GM23338 (cell line): ENCODE measurements at regions not wholly inside any gene's neighbourhood (a gene's known extent, or its start where the extent isn't known, plus 50 kb on each side); places are given as distances from the start of the nearest gene placed in this dataset.
A peak's percentile ranks its signal among the peaks of the same experiment; 100 is the strongest.

Source experiments
- ATAC-seq: fragments of 200-7000 bp; cut with Tn5 transposase; 3 replicates; pipeline ENCODE4 v1.9.1; 2020
- DNase-seq: peaks from one replicate; pipeline ENCODE4 v3.0.0-alpha.2; 2015; ENCODE audit warnings: low spot score
- H2AFZ ChIP-seq: fragments of 200-600 bp; sonication (generic); 2 replicates; pipeline ENCODE4 v1.8.0; 2016; ENCODE audit warnings: antibody characterized with exemption, mild to moderate bottlenecking, moderate library complexity
- H3F3A ChIP-seq: fragments of 200-600 bp; sonication (generic); replicated peaks from 2 replicates; pipeline ENCODE4 v1.8.0; 2017; ENCODE audit warnings: antibody characterized with exemption, mixed run types, low read depth
- H3K27ac ChIP-seq: fragments of 200-600 bp; sonication (generic); 2 replicates; pipeline ENCODE4 v1.6.1; 2016; ENCODE audit warnings: low read depth
- H3K27me3 ChIP-seq: fragments of 200-600 bp; sonication (generic); 2 replicates; pipeline ENCODE4 v1.8.0; 2016; ENCODE audit warnings: mild to moderate bottlenecking, mixed run types, moderate library complexity; ENCODE audit not compliant: insufficient read depth
- H3K36me3 ChIP-seq: fragments of 200-600 bp; sonication (generic); 2 replicates; pipeline ENCODE4 v1.8.0; 2016; ENCODE audit warnings: mild to moderate bottlenecking; ENCODE audit not compliant: insufficient read depth
- H3K4me1 ChIP-seq: fragments of 200-600 bp; sonication (generic); 2 replicates; pipeline ENCODE4 v1.8.0; 2016; ENCODE audit warnings: mild to moderate bottlenecking, moderate library complexity; ENCODE audit not compliant: insufficient read depth
- H3K4me2 ChIP-seq: fragments of 200-600 bp; sonication (generic); 2 replicates; pipeline ENCODE4 v1.7.1; 2017; ENCODE audit warnings: mixed run types
- H3K4me3 ChIP-seq: fragments of 200-600 bp; sonication (generic); 2 replicates; pipeline ENCODE4 v1.6.1; 2016; ENCODE audit warnings: mixed run types
- H3K79me2 ChIP-seq: fragments of 200-600 bp; sonication (generic); replicated peaks from 2 replicates; pipeline ENCODE4 v1.8.0; 2017; ENCODE audit warnings: mild to moderate bottlenecking; ENCODE audit not compliant: insufficient read depth
- H3K9me2 ChIP-seq: fragments of 200-600 bp; sonication (generic); 2 replicates; pipeline ENCODE4 v1.8.0; 2017; ENCODE audit not compliant: insufficient read depth
- H4K20me1 ChIP-seq: fragments of 200-600 bp; sonication (generic); replicated peaks from 2 replicates; pipeline ENCODE4 v1.8.0; 2017; ENCODE audit warnings: mild to moderate bottlenecking; ENCODE audit not compliant: insufficient read depth
- H3K27ac Mint-ChIP-seq: 2 replicates; pipeline ENCODE4 v1.8.0; 2020; ENCODE audit warnings: inconsistent platforms, mild to moderate bottlenecking, moderate library complexity, mixed read lengths
- H3K27me3 Mint-ChIP-seq: 3 replicates; pipeline ENCODE4 v1.8.0; 2022; ENCODE audit warnings: low read depth, mild to moderate bottlenecking, moderate library complexity, mixed read lengths, inconsistent platforms; ENCODE audit not compliant: insufficient read depth, poor library complexity
- H3K36me3 Mint-ChIP-seq: 3 replicates; pipeline ENCODE4 v1.8.0; 2021; ENCODE audit warnings: low read depth, mild to moderate bottlenecking, inconsistent platforms, moderate library complexity, mixed read lengths
- H3K4me1 Mint-ChIP-seq: 3 replicates; pipeline ENCODE4 v1.8.0; 2020; ENCODE audit warnings: mild to moderate bottlenecking, inconsistent platforms, mixed read lengths
- H3K4me3 Mint-ChIP-seq: 3 replicates; pipeline ENCODE4 v1.8.0; 2021; ENCODE audit warnings: moderate library complexity, mild to moderate bottlenecking, inconsistent platforms, mixed read lengths
- H3K9me3 Mint-ChIP-seq: 3 replicates; pipeline ENCODE4 v1.8.0; 2020; ENCODE audit warnings: moderate library complexity, mild to moderate bottlenecking, inconsistent platforms, mixed read lengths
- CREB1 ChIP-seq: fragments of 250-450 bp; sonication (Bioruptor Pico); IDR thresholded peaks from 2 replicates; pipeline ENCODE4 v1.5.0; 2020; ENCODE audit warnings: low read depth, mild to moderate bottlenecking, moderate library complexity
- EZH2 ChIP-seq: fragments of 200-600 bp; sonication (generic); IDR thresholded peaks from one replicate; pipeline ENCODE4 v1.8.0; 2017; ENCODE audit warnings: antibody characterized with exemption, mild to moderate bottlenecking, low read depth; ENCODE audit not compliant: unreplicated experiment
- EZH2phosphoT487 ChIP-seq: fragments of 200-600 bp; sonication (generic); IDR thresholded peaks from one replicate; pipeline ENCODE4 v1.8.1; 2018; ENCODE audit warnings: antibody characterized with exemption; ENCODE audit not compliant: unreplicated experiment
- JUNB ChIP-seq: IDR thresholded peaks from one replicate; pipeline ENCODE4 v1.6.1; 2016; ENCODE audit warnings: antibody characterized with exemption; ENCODE audit not compliant: unreplicated experiment
- NANOG ChIP-seq: IDR thresholded peaks from 2 replicates; pipeline ENCODE4 v1.6.1; 2016; ENCODE audit warnings: antibody characterized with exemption, borderline replicate concordance
- POLR2AphosphoS5 ChIP-seq: IDR thresholded peaks from 2 replicates; pipeline ENCODE4 v1.6.1; 2016; ENCODE audit warnings: antibody characterized with exemption, low read depth
- STAT1 ChIP-seq: IDR thresholded peaks from one replicate; pipeline ENCODE4 v1.6.1; 2016; ENCODE audit warnings: antibody characterized with exemption; ENCODE audit not compliant: unreplicated experiment
- ZNF114 ChIP-seq: fragments of 250-450 bp; sonication (Bioruptor Pico); IDR thresholded peaks from 2 replicates; pipeline ENCODE4 v1.5.0; 2020; ENCODE audit warnings: mild to moderate bottlenecking, moderate library complexity
- ZNF331 ChIP-seq: fragments of 250-450 bp; sonication (Bioruptor Pico); IDR thresholded peaks from 2 replicates; pipeline ENCODE4 v1.5.0; 2020; ENCODE audit warnings: low read depth, mild to moderate bottlenecking, moderate library complexity
- TF ChIP-seq, protein P1 (sequence below), 2 experiments: fragments of 200-600 bp in 1 of 2; sonication (generic) in 1 of 2; conservative IDR thresholded peaks; 2 replicates each; pipeline versions ENCODE4 v1.5.1 to v1.6.1; 2016 to 2017; ENCODE audit warnings: antibody characterized with exemption in 2 of 2, low read depth in 2 of 2, mild to moderate bottlenecking in 2 of 2, moderate library complexity in 1 of 2
- TF ChIP-seq, protein P2 (sequence below): IDR thresholded peaks from 2 replicates; pipeline ENCODE4 v1.6.1; 2016; ENCODE audit warnings: antibody characterized with exemption
- TF ChIP-seq, protein P3 (sequence below): fragments of 250-450 bp; sonication (Bioruptor Pico); IDR thresholded peaks from 2 replicates; pipeline ENCODE4 v1.5.0; 2020; ENCODE audit warnings: mild to moderate bottlenecking, moderate library complexity
- TF ChIP-seq, protein P4 (sequence below): IDR thresholded peaks from one replicate; pipeline ENCODE4 v1.6.1; 2018; ENCODE audit warnings: antibody characterized with exemption; ENCODE audit not compliant: unreplicated experiment

DNA sequence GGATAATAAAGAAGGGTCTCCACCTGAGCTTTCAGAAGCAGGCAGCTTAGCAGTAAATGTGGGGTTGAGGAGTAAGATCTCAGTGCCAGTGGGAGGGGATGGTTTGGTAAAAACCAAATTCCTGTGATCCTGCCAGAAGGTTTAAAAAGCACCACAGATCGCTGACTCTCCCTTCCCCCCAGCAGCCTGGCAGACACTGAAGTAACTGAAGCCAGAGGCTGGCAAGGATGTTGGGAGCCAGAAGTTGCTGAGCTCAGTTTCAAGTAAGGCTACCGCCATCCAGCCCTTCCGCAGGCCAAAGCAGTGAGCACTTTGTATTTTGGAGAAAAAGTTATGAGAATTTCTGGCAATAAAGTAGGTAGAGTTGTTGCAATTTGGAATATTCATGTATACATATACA is 246.4 kb downstream of the ZNF621 start:
- TF ChIP-seq STAT1 = no peak
- no peak for TF ChIP-seq NANOG
- TF ChIP-seq, protein P1, sequence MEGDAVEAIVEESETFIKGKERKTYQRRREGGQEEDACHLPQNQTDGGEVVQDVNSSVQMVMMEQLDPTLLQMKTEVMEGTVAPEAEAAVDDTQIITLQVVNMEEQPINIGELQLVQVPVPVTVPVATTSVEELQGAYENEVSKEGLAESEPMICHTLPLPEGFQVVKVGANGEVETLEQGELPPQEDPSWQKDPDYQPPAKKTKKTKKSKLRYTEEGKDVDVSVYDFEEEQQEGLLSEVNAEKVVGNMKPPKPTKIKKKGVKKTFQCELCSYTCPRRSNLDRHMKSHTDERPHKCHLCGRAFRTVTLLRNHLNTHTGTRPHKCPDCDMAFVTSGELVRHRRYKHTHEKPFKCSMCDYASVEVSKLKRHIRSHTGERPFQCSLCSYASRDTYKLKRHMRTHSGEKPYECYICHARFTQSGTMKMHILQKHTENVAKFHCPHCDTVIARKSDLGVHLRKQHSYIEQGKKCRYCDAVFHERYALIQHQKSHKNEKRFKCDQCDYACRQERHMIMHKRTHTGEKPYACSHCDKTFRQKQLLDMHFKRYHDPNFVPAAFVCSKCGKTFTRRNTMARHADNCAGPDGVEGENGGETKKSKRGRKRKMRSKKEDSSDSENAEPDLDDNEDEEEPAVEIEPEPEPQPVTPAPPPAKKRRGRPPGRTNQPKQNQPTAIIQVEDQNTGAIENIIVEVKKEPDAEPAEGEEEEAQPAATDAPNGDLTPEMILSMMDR (conservative IDR thresholded peaks at IDR 0.05; ENCODE audit: low read depth in 2 of 2) = no peak
- no peak for TF ChIP-seq JUNB
- TF ChIP-seq POLR2AphosphoS5 = no peak
- no peak for TF ChIP-seq ZNF114
- no peak for TF ChIP-seq CREB1
- TF ChIP-seq ZNF331 (CRISPR knock-in tag) = no peak
- no peak for TF ChIP-seq EZH2
- TF ChIP-seq, protein P2, sequence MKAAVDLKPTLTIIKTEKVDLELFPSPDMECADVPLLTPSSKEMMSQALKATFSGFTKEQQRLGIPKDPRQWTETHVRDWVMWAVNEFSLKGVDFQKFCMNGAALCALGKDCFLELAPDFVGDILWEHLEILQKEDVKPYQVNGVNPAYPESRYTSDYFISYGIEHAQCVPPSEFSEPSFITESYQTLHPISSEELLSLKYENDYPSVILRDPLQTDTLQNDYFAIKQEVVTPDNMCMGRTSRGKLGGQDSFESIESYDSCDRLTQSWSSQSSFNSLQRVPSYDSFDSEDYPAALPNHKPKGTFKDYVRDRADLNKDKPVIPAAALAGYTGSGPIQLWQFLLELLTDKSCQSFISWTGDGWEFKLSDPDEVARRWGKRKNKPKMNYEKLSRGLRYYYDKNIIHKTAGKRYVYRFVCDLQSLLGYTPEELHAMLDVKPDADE = no peak
- TF ChIP-seq, protein P3, sequence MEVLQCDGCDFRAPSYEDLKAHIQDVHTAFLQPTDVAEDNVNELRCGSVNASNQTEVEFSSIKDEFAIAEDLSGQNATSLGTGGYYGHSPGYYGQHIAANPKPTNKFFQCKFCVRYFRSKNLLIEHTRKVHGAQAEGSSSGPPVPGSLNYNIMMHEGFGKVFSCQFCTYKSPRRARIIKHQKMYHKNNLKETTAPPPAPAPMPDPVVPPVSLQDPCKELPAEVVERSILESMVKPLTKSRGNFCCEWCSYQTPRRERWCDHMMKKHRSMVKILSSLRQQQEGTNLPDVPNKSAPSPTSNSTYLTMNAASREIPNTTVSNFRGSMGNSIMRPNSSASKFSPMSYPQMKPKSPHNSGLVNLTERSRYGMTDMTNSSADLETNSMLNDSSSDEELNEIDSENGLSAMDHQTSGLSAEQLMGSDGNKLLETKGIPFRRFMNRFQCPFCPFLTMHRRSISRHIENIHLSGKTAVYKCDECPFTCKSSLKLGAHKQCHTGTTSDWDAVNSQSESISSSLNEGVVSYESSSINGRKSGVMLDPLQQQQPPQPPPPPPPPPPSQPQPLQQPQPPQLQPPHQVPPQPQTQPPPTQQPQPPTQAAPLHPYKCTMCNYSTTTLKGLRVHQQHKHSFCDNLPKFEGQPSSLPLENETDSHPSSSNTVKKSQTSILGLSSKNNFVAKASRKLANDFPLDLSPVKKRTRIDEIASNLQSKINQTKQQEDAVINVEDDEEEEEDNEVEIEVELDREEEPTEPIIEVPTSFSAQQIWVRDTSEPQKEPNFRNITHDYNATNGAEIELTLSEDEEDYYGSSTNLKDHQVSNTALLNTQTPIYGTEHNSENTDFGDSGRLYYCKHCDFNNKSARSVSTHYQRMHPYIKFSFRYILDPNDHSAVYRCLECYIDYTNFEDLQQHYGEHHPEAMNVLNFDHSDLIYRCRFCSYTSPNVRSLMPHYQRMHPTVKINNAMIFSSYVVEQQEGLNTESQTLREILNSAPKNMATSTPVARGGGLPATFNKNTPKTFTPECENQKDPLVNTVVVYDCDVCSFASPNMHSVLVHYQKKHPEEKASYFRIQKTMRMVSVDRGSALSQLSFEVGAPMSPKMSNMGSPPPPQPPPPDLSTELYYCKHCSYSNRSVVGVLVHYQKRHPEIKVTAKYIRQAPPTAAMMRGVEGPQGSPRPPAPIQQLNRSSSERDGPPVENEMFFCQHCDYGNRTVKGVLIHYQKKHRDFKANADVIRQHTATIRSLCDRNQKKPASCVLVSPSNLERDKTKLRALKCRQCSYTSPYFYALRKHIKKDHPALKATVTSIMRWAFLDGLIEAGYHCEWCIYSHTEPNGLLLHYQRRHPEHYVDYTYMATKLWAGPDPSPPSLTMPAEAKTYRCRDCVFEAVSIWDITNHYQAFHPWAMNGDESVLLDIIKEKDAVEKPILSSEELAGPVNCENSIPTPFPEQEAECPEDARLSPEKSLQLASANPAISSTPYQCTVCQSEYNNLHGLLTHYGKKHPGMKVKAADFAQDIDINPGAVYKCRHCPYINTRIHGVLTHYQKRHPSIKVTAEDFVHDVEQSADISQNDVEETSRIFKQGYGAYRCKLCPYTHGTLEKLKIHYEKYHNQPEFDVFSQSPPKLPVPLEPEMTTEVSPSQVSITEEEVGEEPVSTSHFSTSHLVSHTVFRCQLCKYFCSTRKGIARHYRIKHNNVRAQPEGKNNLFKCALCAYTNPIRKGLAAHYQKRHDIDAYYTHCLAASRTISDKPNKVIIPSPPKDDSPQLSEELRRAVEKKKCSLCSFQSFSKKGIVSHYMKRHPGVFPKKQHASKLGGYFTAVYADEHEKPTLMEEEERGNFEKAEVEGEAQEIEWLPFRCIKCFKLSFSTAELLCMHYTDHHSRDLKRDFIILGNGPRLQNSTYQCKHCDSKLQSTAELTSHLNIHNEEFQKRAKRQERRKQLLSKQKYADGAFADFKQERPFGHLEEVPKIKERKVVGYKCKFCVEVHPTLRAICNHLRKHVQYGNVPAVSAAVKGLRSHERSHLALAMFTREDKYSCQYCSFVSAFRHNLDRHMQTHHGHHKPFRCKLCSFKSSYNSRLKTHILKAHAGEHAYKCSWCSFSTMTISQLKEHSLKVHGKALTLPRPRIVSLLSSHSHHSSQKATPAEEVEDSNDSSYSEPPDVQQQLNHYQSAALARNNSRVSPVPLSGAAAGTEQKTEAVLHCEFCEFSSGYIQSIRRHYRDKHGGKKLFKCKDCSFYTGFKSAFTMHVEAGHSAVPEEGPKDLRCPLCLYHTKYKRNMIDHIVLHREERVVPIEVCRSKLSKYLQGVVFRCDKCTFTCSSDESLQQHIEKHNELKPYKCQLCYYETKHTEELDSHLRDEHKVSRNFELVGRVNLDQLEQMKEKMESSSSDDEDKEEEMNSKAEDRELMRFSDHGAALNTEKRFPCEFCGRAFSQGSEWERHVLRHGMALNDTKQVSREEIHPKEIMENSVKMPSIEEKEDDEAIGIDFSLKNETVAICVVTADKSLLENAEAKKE = no peak
- no peak for TF ChIP-seq EZH2phosphoT487
- TF ChIP-seq, protein P4, sequence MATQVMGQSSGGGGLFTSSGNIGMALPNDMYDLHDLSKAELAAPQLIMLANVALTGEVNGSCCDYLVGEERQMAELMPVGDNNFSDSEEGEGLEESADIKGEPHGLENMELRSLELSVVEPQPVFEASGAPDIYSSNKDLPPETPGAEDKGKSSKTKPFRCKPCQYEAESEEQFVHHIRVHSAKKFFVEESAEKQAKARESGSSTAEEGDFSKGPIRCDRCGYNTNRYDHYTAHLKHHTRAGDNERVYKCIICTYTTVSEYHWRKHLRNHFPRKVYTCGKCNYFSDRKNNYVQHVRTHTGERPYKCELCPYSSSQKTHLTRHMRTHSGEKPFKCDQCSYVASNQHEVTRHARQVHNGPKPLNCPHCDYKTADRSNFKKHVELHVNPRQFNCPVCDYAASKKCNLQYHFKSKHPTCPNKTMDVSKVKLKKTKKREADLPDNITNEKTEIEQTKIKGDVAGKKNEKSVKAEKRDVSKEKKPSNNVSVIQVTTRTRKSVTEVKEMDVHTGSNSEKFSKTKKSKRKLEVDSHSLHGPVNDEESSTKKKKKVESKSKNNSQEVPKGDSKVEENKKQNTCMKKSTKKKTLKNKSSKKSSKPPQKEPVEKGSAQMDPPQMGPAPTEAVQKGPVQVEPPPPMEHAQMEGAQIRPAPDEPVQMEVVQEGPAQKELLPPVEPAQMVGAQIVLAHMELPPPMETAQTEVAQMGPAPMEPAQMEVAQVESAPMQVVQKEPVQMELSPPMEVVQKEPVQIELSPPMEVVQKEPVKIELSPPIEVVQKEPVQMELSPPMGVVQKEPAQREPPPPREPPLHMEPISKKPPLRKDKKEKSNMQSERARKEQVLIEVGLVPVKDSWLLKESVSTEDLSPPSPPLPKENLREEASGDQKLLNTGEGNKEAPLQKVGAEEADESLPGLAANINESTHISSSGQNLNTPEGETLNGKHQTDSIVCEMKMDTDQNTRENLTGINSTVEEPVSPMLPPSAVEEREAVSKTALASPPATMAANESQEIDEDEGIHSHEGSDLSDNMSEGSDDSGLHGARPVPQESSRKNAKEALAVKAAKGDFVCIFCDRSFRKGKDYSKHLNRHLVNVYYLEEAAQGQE = no peak
- Histone ChIP-seq H3K79me2 (no peaks in the 10 kb centered on the region), H3K4me3 (no peak overlapping the region), H3F3A (no peaks in the 10 kb centered on the region), H3K27me3 (no peaks in the 10 kb centered on the region), H3K27ac (no peak overlapping the region), H3K4me2 (no peak overlapping the region), H3K4me1 (no peaks in the 10 kb centered on the region), H3K36me3 (no peaks in the 10 kb centered on the region), H4K20me1 (no peaks in the 10 kb centered on the region), H2AFZ (0 out of 2 replicates have a peak overlapping the region, but pooled peaks have one; percentile 23), H3K9me2 (peaks cover 7% of the 10 kb centered on the region)
- ATAC-seq (no peak), DNase-seq (no peak)
- H3K9me3 Mint-ChIP-seq = no peaks in the 10 kb centered on the region
- H3K27me3 Mint-ChIP-seq = peaks cover 4% of the 10 kb centered on the region
- H3K27ac Mint-ChIP-seq = no peak overlapping the region
- no peak overlapping the region for H3K4me3 Mint-ChIP-seq
- H3K4me1 Mint-ChIP-seq = no peaks in the 10 kb centered on the region
- no peaks in the 10 kb centered on the region for H3K36me3 Mint-ChIP-seq
